AG09319 (cell line): ENCODE measurements at regions not wholly inside any gene's neighbourhood (a gene's known extent, or its start where the extent isn't known, plus 50 kb on each side); places are given as distances from the start of the nearest gene placed in this dataset.
"Not testable (repeated sequence)": the region's sequence is repeated elsewhere in the genome, so short reads cannot be mapped to it uniquely, and the experiment has no call there.

Source experiments
- DNase-seq: peaks from one replicate; pipeline ENCODE4 v3.0.0-alpha.2; 2010; ENCODE audit warnings: low read depth; ENCODE audit errors: extremely low read depth
- TF ChIP-seq, protein P1 (sequence below): IDR thresholded peaks from 2 replicates; pipeline ENCODE4 v1.5.1; 2011; ENCODE audit warnings: low read depth, mild to moderate bottlenecking, inconsistent platforms, low read length, moderate library complexity

DNA sequence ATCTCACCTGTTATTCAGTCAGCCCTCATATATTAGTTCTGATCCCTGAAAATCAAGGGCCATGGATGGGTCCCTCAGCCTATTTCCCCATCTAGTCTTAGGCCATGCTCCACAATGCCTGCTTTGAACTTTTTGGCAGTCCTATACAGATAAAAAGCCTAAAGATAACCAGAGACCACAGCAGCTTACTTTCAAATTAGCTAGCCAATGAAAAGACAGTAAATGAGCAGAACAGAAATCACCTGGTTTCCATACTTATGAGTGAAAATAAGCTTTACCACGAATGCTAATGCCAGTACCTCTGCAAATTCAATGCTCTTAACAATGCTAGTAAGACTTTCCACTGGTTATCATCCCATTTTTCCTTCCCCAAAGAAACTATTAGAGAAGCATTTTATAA, 141.6 kb upstream of the SPRED1 start:
- TF ChIP-seq, protein P1, sequence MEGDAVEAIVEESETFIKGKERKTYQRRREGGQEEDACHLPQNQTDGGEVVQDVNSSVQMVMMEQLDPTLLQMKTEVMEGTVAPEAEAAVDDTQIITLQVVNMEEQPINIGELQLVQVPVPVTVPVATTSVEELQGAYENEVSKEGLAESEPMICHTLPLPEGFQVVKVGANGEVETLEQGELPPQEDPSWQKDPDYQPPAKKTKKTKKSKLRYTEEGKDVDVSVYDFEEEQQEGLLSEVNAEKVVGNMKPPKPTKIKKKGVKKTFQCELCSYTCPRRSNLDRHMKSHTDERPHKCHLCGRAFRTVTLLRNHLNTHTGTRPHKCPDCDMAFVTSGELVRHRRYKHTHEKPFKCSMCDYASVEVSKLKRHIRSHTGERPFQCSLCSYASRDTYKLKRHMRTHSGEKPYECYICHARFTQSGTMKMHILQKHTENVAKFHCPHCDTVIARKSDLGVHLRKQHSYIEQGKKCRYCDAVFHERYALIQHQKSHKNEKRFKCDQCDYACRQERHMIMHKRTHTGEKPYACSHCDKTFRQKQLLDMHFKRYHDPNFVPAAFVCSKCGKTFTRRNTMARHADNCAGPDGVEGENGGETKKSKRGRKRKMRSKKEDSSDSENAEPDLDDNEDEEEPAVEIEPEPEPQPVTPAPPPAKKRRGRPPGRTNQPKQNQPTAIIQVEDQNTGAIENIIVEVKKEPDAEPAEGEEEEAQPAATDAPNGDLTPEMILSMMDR: no peak
- no peak for DNase-seq

DNA sequence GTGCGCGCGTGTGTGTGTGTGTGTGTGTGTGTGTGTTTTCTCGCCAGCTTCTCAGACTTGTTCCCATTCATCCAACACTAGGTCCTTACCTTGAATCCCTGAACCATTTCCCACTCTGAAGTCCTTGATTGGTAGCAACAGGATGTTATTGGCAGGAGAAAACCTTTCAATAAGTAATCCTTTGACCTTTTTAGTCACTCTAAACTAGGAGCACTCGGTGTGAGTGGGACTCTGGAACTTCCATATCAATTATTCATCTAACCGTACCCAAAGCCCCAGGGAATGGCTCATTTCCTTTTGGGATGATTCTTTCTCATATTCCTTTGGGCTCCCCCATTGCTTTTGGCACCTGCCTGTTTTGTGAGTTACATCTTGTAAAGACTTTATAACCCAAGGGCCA, 140.2 kb upstream of the SPRED1 start:
- no peak for DNase-seq
- TF ChIP-seq, protein P1: no peak

DNA sequence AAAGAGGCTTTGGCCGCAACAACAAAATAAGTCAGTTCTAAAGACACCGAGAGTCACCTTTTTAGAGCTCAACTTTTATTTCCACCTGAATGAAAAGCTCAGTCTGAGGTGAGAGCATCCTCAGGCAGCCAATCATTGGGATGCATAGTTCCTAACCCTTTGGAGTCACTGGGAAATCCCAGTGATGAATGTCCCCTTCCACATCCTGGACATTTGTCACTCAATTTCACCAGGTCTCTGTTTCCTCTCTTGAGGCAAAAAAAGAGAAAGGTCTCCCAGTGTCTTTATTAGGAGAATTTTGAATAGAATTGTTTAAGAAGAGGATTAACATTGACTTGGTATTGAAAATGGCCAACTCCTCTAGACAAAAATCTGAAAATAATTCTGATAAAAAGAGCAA, 137.5 kb upstream of the SPRED1 start:
- DNase-seq: no peak
- TF ChIP-seq, protein P1: no peak

DNA sequence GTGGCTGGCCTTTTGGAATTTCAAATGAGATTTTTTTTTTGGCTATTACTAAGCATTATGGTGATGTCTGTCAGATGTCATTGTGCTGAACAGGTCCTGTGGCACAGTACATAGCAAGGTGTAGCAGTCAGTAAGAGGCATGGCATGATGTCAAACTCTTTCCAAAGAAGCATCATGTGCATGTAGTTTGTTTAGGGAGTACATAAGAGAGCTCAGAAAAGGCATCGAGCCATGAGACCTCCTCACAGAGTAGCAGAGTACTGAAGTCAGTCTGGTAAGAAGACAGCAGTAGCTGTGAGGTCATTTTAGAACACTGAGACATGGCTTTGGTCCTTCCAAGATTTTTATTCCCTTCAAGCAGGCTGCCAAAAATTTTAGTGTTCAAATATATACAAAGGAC, 134.9 kb upstream of the SPRED1 start:
- TF ChIP-seq, protein P1: no peak
- DNase-seq: no peak

DNA sequence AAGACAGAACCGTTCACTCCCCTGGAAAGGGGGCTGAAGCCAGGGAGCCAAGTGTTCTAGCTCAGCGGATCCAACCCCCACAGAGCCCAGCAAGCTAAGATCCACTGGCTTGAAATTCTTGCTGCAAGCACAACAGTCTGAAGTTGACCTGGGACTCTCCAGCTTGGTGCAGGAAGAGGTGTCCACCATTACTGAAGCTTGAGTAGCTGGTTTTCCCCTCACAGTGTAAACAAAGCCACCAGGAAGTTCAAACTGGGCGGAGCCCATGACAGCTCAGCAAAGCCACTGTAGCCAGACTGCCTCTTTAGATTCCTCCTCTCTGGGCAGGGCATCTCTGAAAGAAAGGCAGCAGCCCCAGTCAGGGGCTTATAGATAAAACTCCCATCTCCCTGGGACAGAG, 132.8 kb upstream of the SPRED1 start:
- DNase-seq: not testable (repeated sequence)

DNA sequence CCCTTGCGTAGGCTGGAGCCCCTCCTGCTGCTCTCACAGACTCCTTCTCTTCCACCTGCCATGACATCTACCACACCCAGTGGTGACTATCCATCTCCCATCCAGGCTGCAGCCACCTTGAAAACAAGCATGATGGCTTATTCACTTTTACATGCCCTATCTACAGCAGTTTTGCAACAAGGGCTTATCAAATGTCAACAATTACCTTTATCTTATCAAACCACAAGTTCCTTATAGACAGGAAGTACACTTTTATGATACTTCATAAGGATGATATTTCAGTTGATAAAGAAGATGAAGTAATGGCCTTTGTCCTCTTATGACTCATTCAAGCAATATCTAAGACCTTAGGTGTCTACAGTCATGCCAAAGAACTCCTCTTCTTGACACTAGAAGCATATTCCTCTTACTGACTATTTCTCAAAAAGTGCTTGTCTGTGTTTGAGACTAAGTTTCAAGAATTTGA, 125.3 kb upstream of the SPRED1 start:
- TF ChIP-seq, protein P1: no peak
- DNase-seq: no peak

DNA sequence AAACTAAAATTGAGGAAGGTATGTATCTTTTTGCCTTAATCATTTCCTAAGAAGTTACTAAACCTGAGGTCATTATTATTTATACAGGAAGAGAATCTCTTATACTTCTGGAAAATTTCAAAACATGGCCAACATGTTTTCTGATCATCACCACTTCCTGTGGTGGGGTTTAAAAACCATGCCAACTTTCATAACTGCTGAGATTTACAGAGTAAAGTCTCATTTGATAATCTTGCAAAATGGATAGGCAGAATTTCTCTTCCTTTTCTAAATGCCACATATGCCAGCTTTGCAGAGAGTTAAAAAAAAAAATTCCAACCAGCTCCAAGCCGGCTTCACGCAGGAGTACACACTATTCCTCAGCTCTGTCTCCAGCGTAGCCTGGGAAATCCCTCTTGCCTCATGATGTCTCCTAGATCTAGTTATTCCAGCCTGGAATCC, 124.3 kb upstream of the SPRED1 start:
- DNase-seq: no peak
- TF ChIP-seq, protein P1: no peak

DNA sequence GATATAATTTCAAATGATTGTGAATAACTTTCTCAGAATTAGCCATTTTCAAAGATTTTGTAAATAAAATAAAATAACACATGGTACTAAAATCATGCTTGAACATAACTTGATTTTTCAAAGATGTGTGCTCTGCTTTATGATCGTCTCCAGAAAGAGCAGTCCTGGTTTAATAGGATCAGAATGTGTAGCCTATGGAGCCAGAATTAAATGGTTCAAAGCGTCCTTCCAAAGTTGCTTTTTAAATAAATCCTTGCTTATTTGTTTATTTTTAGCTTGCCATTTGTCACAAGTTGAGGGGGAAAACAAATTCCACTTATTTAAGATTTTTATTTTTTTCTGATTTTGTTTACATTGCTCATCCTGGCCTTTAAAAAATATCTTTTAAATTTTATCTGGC, 123.7 kb upstream of the SPRED1 start:
- TF ChIP-seq, protein P1: no peak
- no peak for DNase-seq
